ENCODE measurements at regions not wholly inside any gene's neighbourhood (a gene's known extent, or its start where the extent isn't known, plus 50 kb on each side); places are given as distances from the start of the nearest gene placed in this dataset.
A peak's percentile ranks its signal among the peaks of the same experiment; 100 is the strongest.

GRCh38 chr13:33636243-33636642 is 181.7 kb upstream of the RFC3 start:
- Mint-ChIP-seq H3K36me3 (ENCODE audit: low read depth) (no peaks in the 10 kb centered on the region), H3K4me1 (ENCODE audit: low read depth) (peaks cover 38% of the 10 kb centered on the region), H3K9me3 (no peaks in the 10 kb centered on the region), H3K27ac (no peak overlapping the region), H3K4me3 (no peak overlapping the region), H3K27me3 (peaks cover 18% of the 10 kb centered on the region)

DNA sequence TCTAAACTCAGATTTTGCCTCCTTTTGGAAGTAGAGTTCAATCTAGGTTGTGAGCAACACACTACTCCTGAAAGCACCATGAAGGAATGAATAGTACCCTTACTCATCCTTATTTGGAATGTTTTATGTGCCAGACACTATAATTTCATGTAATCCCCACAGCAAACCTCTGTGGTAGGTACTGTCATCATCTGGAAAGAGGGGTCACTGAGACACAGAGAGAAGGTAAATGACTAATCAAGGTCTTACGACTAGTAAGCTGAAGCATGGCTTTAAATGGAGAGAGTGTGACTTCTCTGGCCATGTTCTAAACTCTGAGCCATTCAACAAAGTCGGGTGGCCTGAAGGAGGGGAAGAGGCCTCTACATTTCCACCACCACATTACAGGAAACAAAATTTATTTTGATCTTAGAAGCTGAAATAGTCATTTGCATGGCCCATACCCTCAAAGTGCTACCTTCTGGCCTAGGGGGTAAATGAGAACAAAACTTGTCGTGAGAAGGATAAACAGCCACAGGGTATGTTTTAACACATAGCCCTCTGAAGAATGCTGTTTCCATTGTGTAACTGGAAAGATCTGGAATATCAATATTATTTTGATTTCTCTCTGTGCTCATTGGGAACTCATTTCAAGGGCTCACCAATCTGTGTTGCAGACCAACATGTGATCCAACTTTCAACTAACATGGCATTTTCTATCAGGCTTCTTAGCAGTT is 180.8 kb upstream of the RFC3 start:
- Mint-ChIP-seq H3K4me3 (no peak overlapping the region), H3K27me3 (peaks cover 16% of the 10 kb centered on the region), H3K27ac (peak overlapping the region; percentile 61), H3K36me3 (ENCODE audit: low read depth) (no peaks in the 10 kb centered on the region), H3K9me3 (peaks cover 4% of the 10 kb centered on the region), H3K4me1 (ENCODE audit: low read depth) (peaks cover 40% of the 10 kb centered on the region)

GRCh38 chr13:33637978-33638743 is 179.8 kb upstream of the RFC3 start:
- H3K4me1 Mint-ChIP-seq (ENCODE audit: low read depth) = peaks cover 40% of the 10 kb centered on the region
- H3K27me3 Mint-ChIP-seq = peaks cover 15% of the 10 kb centered on the region
- H3K9me3 Mint-ChIP-seq = peaks cover 4% of the 10 kb centered on the region
- H3K4me3 Mint-ChIP-seq = no peak overlapping the region
- no peaks in the 10 kb centered on the region for H3K36me3 Mint-ChIP-seq (ENCODE audit: low read depth)
- H3K27ac Mint-ChIP-seq = no peak overlapping the region

DNA sequence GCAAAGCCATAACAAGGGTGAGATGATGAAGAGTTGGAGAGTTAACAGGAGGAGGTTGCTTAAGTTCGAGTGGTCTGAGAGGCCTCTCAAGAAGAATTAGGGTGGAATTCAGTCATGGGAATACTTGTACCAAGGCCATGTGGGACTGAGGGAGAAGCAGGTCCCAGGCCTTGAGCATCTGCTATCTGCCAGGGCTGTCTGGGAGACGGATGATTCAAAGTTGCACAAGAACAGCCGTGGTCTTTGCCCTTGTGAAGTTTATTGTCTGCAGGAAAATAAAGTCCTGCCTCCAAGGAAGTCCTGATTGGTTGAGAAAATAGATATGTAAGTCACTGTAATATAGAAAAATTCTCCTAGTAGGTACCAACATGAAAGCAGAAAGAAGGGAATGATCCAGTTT is 178.8 kb upstream of the RFC3 start:
- no peaks in the 10 kb centered on the region for H3K36me3 Mint-ChIP-seq (ENCODE audit: low read depth)
- peaks cover 4% of the 10 kb centered on the region for H3K9me3 Mint-ChIP-seq
- H3K27me3 Mint-ChIP-seq = peaks cover 6% of the 10 kb centered on the region
- peaks cover 41% of the 10 kb centered on the region for H3K4me1 Mint-ChIP-seq (ENCODE audit: low read depth)
- peak overlapping the region; percentile 39 for H3K4me3 Mint-ChIP-seq
- peak overlapping the region; percentile 67 for H3K27ac Mint-ChIP-seq

DNA sequence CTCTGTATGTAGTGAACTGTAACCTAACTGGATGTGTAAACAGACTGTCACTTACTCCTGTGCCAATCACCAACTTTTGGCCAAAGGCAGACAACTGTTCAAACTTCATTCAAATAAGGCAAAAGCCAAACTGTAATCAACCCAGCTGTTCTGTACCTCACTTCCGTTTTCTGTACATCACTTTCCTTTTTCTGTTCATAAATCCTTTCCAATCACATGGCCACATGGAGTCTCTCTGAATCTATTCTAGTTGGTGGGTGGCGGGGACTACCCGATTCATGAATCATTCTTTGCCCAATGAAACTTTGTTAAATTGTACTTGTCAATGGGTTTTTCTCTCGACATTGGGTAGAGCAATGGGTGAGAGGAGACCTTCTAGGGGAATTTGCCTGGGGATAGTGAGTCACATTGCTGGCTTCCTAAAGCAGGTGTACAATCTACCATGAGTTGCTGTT is 178.3 kb upstream of the RFC3 start:
- peaks cover 46% of the 10 kb centered on the region for H3K4me1 Mint-ChIP-seq (ENCODE audit: low read depth)
- H3K27me3 Mint-ChIP-seq = peaks cover 2% of the 10 kb centered on the region
- H3K36me3 Mint-ChIP-seq (ENCODE audit: low read depth) = no peaks in the 10 kb centered on the region
- peaks cover 4% of the 10 kb centered on the region for H3K9me3 Mint-ChIP-seq
- peak overlapping the region; percentile 39 for H3K4me3 Mint-ChIP-seq
- H3K27ac Mint-ChIP-seq = peak overlapping the region; percentile 67

DNA sequence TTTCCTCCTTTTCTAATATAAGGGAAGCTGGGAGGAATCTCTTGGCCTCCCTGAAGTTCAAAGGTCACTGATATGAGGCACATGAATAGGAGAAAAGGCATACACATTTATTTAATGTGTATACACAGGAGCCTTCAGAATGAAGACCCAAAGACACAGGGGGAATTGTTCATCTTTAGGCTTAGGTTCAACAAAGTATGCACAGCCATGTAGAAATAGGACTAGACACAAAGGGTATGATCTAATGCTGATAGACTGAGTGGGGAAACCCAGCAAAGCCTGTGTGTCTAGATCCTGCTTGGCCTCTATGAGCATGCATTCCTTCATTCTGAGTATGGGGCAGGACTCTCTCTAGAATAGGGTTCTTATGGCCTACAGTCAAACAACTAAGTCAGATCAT is 177.1 kb upstream of the RFC3 start:
- H3K4me1 Mint-ChIP-seq (ENCODE audit: low read depth) = peaks cover 57% of the 10 kb centered on the region
- H3K9me3 Mint-ChIP-seq = peaks cover 4% of the 10 kb centered on the region
- no peak overlapping the region for H3K4me3 Mint-ChIP-seq
- H3K27me3 Mint-ChIP-seq = no peaks in the 10 kb centered on the region
- H3K36me3 Mint-ChIP-seq (ENCODE audit: low read depth) = no peaks in the 10 kb centered on the region
- peak overlapping the region; percentile 28 for H3K27ac Mint-ChIP-seq

GRCh38 chr13:33642374-33643065 is 175.4 kb upstream of the RFC3 start:
- no peaks in the 10 kb centered on the region for H3K27me3 Mint-ChIP-seq
- H3K4me1 Mint-ChIP-seq (ENCODE audit: low read depth) = peaks cover 56% of the 10 kb centered on the region
- no peak overlapping the region for H3K4me3 Mint-ChIP-seq
- H3K27ac Mint-ChIP-seq = no peak overlapping the region
- peaks cover 4% of the 10 kb centered on the region for H3K9me3 Mint-ChIP-seq
- H3K36me3 Mint-ChIP-seq (ENCODE audit: low read depth) = no peaks in the 10 kb centered on the region

- H3K9me3 Mint-ChIP-seq = peaks cover 4% of the 10 kb centered on the region
- H3K27me3 Mint-ChIP-seq = no peaks in the 10 kb centered on the region
- H3K36me3 Mint-ChIP-seq (ENCODE audit: low read depth) = no peaks in the 10 kb centered on the region
- no peak overlapping the region for H3K4me3 Mint-ChIP-seq
- peaks cover 40% of the 10 kb centered on the region for H3K4me1 Mint-ChIP-seq (ENCODE audit: low read depth)
- peak overlapping the region; percentile 70 for H3K27ac Mint-ChIP-seq
These were observed 173.1 kb upstream of the RFC3 start for GRCh38 chr13:33644581-33645543.

DNA sequence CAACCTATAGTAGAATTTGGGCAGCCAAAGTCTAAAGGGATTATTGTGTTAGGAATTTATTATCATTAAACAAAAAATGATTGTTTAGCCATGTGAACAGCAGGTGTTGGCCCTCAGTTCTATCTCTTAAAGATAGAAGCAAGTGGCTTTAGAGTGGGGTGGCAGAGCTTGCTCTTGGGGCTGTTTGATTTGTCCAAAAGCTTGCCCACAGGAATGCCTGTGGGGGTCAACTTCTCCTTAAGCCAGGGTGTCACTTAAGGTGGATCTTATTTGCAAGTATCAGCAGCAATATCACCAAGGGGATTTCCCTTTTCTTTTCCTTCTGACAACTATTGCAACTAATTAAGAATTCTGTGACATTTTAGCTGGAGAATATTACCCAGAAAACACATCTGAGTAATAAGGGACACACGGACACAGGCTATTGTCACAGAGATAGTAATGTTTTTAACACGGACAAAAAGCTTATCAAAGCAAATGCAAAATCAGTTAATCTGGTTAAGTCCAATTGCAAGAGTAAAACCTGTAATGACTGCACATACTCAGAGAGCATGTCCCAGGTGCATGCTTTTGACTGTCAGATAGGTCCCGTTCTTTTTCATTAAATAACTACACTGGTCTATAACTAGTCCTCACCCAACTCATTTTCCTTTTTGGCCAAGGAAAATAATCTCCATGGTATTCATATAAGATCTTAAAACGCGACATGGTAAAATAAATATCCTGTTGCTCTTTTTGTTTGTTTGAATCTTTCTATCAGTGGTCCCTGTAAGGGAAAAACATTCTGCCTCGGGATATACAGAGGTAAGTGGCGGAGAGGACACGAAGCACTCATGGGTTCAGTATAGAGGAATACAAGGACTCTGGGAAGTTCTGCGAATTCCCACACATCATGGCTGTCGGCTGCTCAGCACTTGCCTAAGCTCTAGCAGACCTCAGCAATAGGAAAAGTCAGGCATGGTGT is 172.1 kb upstream of the RFC3 start:
- Mint-ChIP-seq H3K4me1 (ENCODE audit: low read depth) (peaks cover 30% of the 10 kb centered on the region), H3K27ac (peak overlapping the region; percentile 26), H3K9me3 (peaks cover 4% of the 10 kb centered on the region), H3K36me3 (ENCODE audit: low read depth) (no peaks in the 10 kb centered on the region), H3K4me3 (no peak overlapping the region), H3K27me3 (no peaks in the 10 kb centered on the region)

DNA sequence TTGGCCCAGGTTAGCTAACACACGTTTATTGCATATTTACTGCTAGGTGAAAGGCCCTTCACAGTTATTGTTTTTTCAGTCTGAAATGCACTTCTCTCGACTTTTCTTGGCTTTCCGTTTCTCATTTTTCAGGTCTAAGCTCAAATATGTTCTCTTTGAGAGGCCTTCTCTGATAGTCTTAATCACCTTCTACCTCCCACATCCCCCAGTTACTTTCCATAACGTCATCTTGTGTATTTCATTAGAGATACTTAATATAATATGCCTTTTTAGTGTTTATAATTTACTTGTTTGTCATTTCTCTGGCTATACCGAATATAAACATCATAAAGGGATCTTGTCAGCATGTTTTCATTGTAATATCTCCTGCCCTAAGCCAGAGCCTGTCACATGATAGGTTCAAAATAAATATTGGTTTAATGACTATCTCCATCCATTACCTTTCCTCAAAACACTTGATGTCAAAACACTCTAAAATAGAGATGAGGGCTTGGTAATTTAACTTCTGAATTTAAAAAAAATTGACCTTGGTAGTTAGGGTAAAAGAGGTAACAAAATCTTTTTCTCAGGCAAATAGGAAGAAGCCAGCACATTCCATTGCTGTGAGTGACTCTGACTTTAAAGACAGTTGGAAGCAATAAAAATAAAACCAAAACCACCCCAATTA is 168.6 kb upstream of the RFC3 start:
- Mint-ChIP-seq H3K27me3 (peaks cover 22% of the 10 kb centered on the region), H3K36me3 (ENCODE audit: low read depth) (no peaks in the 10 kb centered on the region), H3K4me1 (ENCODE audit: low read depth) (peaks cover 22% of the 10 kb centered on the region), H3K4me3 (no peak overlapping the region), H3K9me3 (no peaks in the 10 kb centered on the region), H3K27ac (no peak overlapping the region)

DNA sequence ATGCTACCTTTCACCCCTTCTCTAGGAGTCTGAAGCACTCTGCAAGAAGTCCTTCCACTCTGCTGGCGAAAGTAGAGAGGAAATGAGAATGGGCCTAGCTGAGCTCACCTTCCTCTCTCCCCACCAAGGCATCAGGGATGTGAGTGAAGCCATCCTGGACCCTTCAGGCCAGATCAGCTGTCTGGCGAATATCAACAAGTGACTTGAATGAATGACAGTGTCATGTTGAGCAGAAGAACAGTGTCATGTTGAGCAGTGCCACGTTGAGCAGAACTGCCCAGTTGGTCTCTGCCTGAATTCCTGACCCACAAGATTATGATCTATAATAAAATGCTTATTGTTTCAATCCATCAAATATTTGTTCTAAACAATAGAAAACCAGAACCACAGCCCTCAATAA is 166.2 kb upstream of the RFC3 start:
- no peak overlapping the region for H3K27ac Mint-ChIP-seq
- no peaks in the 10 kb centered on the region for H3K4me1 Mint-ChIP-seq (ENCODE audit: low read depth)
- H3K4me3 Mint-ChIP-seq = no peak overlapping the region
- peaks cover 22% of the 10 kb centered on the region for H3K27me3 Mint-ChIP-seq
- no peaks in the 10 kb centered on the region for H3K9me3 Mint-ChIP-seq
- H3K36me3 Mint-ChIP-seq (ENCODE audit: low read depth) = no peaks in the 10 kb centered on the region

GRCh38 chr13:33657274-33657673 is 160.7 kb upstream of the RFC3 start:
- H3K9me3 Mint-ChIP-seq = no peaks in the 10 kb centered on the region
- no peak overlapping the region for H3K27ac Mint-ChIP-seq
- no peaks in the 10 kb centered on the region for H3K4me1 Mint-ChIP-seq (ENCODE audit: low read depth)
- no peak overlapping the region for H3K4me3 Mint-ChIP-seq
- no peaks in the 10 kb centered on the region for H3K36me3 Mint-ChIP-seq (ENCODE audit: low read depth)
- H3K27me3 Mint-ChIP-seq = peaks cover 31% of the 10 kb centered on the region

- no peak overlapping the region for H3K4me3 Mint-ChIP-seq
- no peaks in the 10 kb centered on the region for H3K9me3 Mint-ChIP-seq
- H3K27me3 Mint-ChIP-seq = peaks cover 13% of the 10 kb centered on the region
- H3K4me1 Mint-ChIP-seq (ENCODE audit: low read depth) = no peaks in the 10 kb centered on the region
- no peaks in the 10 kb centered on the region for H3K36me3 Mint-ChIP-seq (ENCODE audit: low read depth)
- no peak overlapping the region for H3K27ac Mint-ChIP-seq
These were observed 158.5 kb upstream of the RFC3 start for GRCh38 chr13:33659466-33659865.

Data from stimulated activated naive CD8-positive, alpha-beta T cell treated with anti-CD3 and anti-CD28 coated beads, Interleukin-15, Interleukin-2, amounts not matched to agents 100 ng/mL and 50 ng/mL, for 24 hours (primary cell).